Loucy (cell line): ENCODE measurements at regions not wholly inside any gene's neighbourhood (a gene's known extent, or its start where the extent isn't known, plus 50 kb on each side); places are given as distances from the start of the nearest gene placed in this dataset.

Experiments
- CTCF ChIP-seq: fragments of 200-600 bp; sonication (generic); conservative IDR thresholded peaks from 2 replicates; pipeline ENCODE4 v1.5.1; 2014; ENCODE audit warnings: mild to moderate bottlenecking, antibody characterized with exemption, low read length
- EZH2phosphoT487 ChIP-seq: fragments of 200-600 bp; IDR thresholded peaks from 2 replicates; pipeline ENCODE4 v1.6.1; 2018; ENCODE audit warnings: antibody characterized with exemption, mild to moderate bottlenecking, moderate library complexity, borderline replicate concordance

- TF ChIP-seq CTCF (no peak), EZH2phosphoT487 (no peak)
These were observed 140.5 kb downstream of the IFI44 start for GRCh38 chr1:78790174-78790573.
